IPS-15b (cell line): ENCODE measurements at regions not wholly inside any gene's neighbourhood (a gene's known extent, or its start where the extent isn't known, plus 50 kb on each side); places are given as distances from the start of the nearest gene placed in this dataset.
"Not testable (repeated sequence)": the region's sequence is repeated elsewhere in the genome, so short reads cannot be mapped to it uniquely, and the experiment has no call there.

ENCODE experiments used
- H3K27me3 ChIP-seq: one replicate; pipeline ENCODE4 v1.6.1; 2013; ENCODE audit warnings: low read length; ENCODE audit not compliant: control insufficient read depth, insufficient read depth
- H3K36me3 ChIP-seq: one replicate; pipeline ENCODE4 v1.6.1; 2013; ENCODE audit warnings: low read length; ENCODE audit not compliant: control insufficient read depth, insufficient read depth
- H3K4me1 ChIP-seq: one replicate; pipeline ENCODE4 v1.6.1; 2013; ENCODE audit warnings: mild to moderate bottlenecking, low read length; ENCODE audit not compliant: control insufficient read depth, insufficient read depth
- H3K4me3 ChIP-seq: one replicate; pipeline ENCODE4 v1.5.1; 2013; ENCODE audit warnings: low read depth, low read length
- H3K9ac ChIP-seq: one replicate; pipeline ENCODE4 v1.6.1; 2013; ENCODE audit warnings: low read depth, mild to moderate bottlenecking, low read length
- H3K9me3 ChIP-seq: one replicate; pipeline ENCODE4 v1.6.1; 2013; ENCODE audit warnings: mild to moderate bottlenecking, low read length; ENCODE audit not compliant: control insufficient read depth, insufficient read depth

GRCh38 chr9:102941868-102942267, 53.3 kb upstream of the CYLC2 start:
- Histone ChIP-seq H3K9me3 (no peaks in the 10 kb centered on the region), H3K4me1 (no peaks in the 10 kb centered on the region)

GRCh38 chr9:102922526-102922925, 72.6 kb upstream of the CYLC2 start:
- H3K27me3 ChIP-seq: no peaks in the 10 kb centered on the region

More at GRCh38 chr9:102941868-102942267, 53.3 kb upstream of the CYLC2 start:
- Histone ChIP-seq H3K27me3 (no peaks in the 10 kb centered on the region), H3K9ac (no peak overlapping the region), H3K36me3 (no peaks in the 10 kb centered on the region), H3K4me3 (no peak overlapping the region)

GRCh38 chr9:102911185-102911584, 83.9 kb upstream of the CYLC2 start:
- no peak overlapping the region for H3K4me3 ChIP-seq
- no peaks in the 10 kb centered on the region for H3K36me3 ChIP-seq
- no peaks in the 10 kb centered on the region for H3K9me3 ChIP-seq
- H3K27me3 ChIP-seq: no peaks in the 10 kb centered on the region
- no peak overlapping the region for H3K9ac ChIP-seq
- H3K4me1 ChIP-seq: no peaks in the 10 kb centered on the region

More at GRCh38 chr9:102922526-102922925, 72.6 kb upstream of the CYLC2 start:
- no peak overlapping the region for H3K4me3 ChIP-seq
- no peaks in the 10 kb centered on the region for H3K36me3 ChIP-seq
- H3K4me1 ChIP-seq: no peaks in the 10 kb centered on the region
- H3K9me3 ChIP-seq: no peaks in the 10 kb centered on the region
- no peak overlapping the region for H3K9ac ChIP-seq

GRCh38 chr9:102905795-102906194, 89.3 kb upstream of the CYLC2 start:
- H3K4me3 ChIP-seq, H3K4me1 ChIP-seq, H3K27me3 ChIP-seq, H3K9me3 ChIP-seq, H3K36me3 ChIP-seq, H3K9ac ChIP-seq: not testable (repeated sequence)

GRCh38 chr9:102892025-102892424, 103.1 kb upstream of the CYLC2 start:
- Histone ChIP-seq H3K9ac (no peak overlapping the region), H3K4me3 (no peak overlapping the region), H3K4me1 (no peaks in the 10 kb centered on the region), H3K36me3 (no peaks in the 10 kb centered on the region), H3K9me3 (no peaks in the 10 kb centered on the region), H3K27me3 (no peaks in the 10 kb centered on the region)

GRCh38 chr9:102888747-102889146, 106.4 kb upstream of the CYLC2 start:
- not testable (repeated sequence) for H3K4me1 ChIP-seq, H3K36me3 ChIP-seq, H3K9me3 ChIP-seq, H3K27me3 ChIP-seq, H3K9ac ChIP-seq, H3K4me3 ChIP-seq

GRCh38 chr9:102875687-102876086, 119.4 kb upstream of the CYLC2 start:
- Histone ChIP-seq H3K9me3 (no peaks in the 10 kb centered on the region), H3K36me3 (no peaks in the 10 kb centered on the region)

GRCh38 chr9:102867488-102867887, 127.6 kb upstream of the CYLC2 start:
- Histone ChIP-seq H3K4me1 (no peaks in the 10 kb centered on the region), H3K9me3 (no peaks in the 10 kb centered on the region), H3K4me3 (no peak overlapping the region), H3K27me3 (no peaks in the 10 kb centered on the region), H3K9ac (no peak overlapping the region), H3K36me3 (no peaks in the 10 kb centered on the region)

More at GRCh38 chr9:102875687-102876086, 119.4 kb upstream of the CYLC2 start:
- no peaks in the 10 kb centered on the region for H3K4me1 ChIP-seq
- no peak overlapping the region for H3K4me3 ChIP-seq
- H3K27me3 ChIP-seq: no peaks in the 10 kb centered on the region
- H3K9ac ChIP-seq: no peak overlapping the region

- Histone ChIP-seq H3K4me3 (no peak overlapping the region), H3K4me1 (no peaks in the 10 kb centered on the region), H3K9me3 (no peaks in the 10 kb centered on the region), H3K9ac (no peak overlapping the region), H3K36me3 (no peaks in the 10 kb centered on the region), H3K27me3 (no peaks in the 10 kb centered on the region)
Measured at GRCh38 chr9:102862478-102862877, 132.7 kb upstream of the CYLC2 start.

- no peak overlapping the region for H3K9ac ChIP-seq
- no peaks in the 10 kb centered on the region for H3K27me3 ChIP-seq
- no peaks in the 10 kb centered on the region for H3K9me3 ChIP-seq
- no peak overlapping the region for H3K4me3 ChIP-seq
- H3K36me3 ChIP-seq: no peaks in the 10 kb centered on the region
- H3K4me1 ChIP-seq: no peaks in the 10 kb centered on the region
Measured at GRCh38 chr9:102855641-102856040, 139.5 kb upstream of the CYLC2 start.

- Histone ChIP-seq H3K9ac (no peak overlapping the region), H3K9me3 (no peaks in the 10 kb centered on the region), H3K4me3 (no peak overlapping the region), H3K4me1 (no peaks in the 10 kb centered on the region), H3K36me3 (no peaks in the 10 kb centered on the region), H3K27me3 (no peaks in the 10 kb centered on the region)
Measured at GRCh38 chr9:102845827-102846371, 149.2 kb upstream of the CYLC2 start.

GRCh38 chr9:102844716-102845115, 150.4 kb upstream of the CYLC2 start:
- Histone ChIP-seq H3K4me3 (no peak overlapping the region), H3K36me3 (no peaks in the 10 kb centered on the region), H3K27me3 (no peaks in the 10 kb centered on the region), H3K4me1 (no peaks in the 10 kb centered on the region), H3K9me3 (no peaks in the 10 kb centered on the region), H3K9ac (no peak overlapping the region)
